PFSK-1 (cell line): ENCODE measurements at regions not wholly inside any gene's neighbourhood (a gene's known extent, or its start where the extent isn't known, plus 50 kb on each side); places are given as distances from the start of the nearest gene placed in this dataset.

Source experiments
- FOXP2 ChIP-seq: optimal IDR thresholded peaks from 2 replicates; pipeline ENCODE3; 2011; ENCODE audit warnings: borderline replicate concordance, control low read depth, inconsistent platforms; ENCODE audit not compliant: insufficient read depth; ENCODE audit errors: extremely low read length, extremely low read depth
- POLR2AphosphoS5 ChIP-seq: IDR thresholded peaks from 2 replicates; pipeline ENCODE4 v1.6.1; 2012; ENCODE audit warnings: low read depth, mild to moderate bottlenecking, control low read depth, low read length, moderate library complexity
- SIN3A ChIP-seq: IDR thresholded peaks from 2 replicates; pipeline ENCODE4 v1.6.1; 2012; ENCODE audit warnings: mild to moderate bottlenecking, low read length, moderate library complexity, borderline replicate concordance; ENCODE audit not compliant: insufficient read depth
- TAF1 ChIP-seq: IDR thresholded peaks from 2 replicates; pipeline ENCODE4 v1.6.1; 2012; ENCODE audit warnings: low read length, control low read depth, borderline replicate concordance; ENCODE audit not compliant: insufficient read depth
- TF ChIP-seq, protein P1 (sequence below), 2 experiments: IDR thresholded peaks; 2 replicates each; pipeline versions ENCODE4 v1.6.1 to v1.8.0; 2011 to 2012; ENCODE audit warnings: low read depth in 2 of 2, low read length in 2 of 2, control low read depth in 1 of 2, inconsistent platforms in 1 of 2, mild to moderate bottlenecking in 1 of 2, moderate library complexity in 1 of 2; ENCODE audit not compliant: insufficient read depth in 1 of 2

DNA sequence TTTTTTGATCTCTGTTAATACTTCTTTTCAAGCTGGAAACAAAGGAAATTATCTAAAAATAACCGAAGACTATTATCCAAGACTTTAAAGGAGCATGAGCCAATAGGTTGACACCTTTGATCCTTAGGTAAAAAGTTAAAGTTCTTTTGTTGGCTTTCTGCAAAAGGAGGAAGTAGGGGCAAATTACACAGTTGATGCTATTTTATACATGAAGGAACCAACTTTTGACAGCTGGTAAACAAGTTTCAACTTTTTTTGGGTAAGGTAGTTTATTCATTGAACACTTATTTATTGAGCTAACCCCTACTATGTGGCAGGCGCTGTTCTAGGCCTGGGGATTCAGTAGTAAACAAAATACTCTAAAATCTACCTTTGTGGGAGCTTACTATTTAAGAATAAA is 66.6 kb upstream of the ZEB2 start:
- TF ChIP-seq POLR2AphosphoS5 (no peak), TAF1 (no peak), FOXP2 (no peak), SIN3A (no peak)
- TF ChIP-seq, protein P1, sequence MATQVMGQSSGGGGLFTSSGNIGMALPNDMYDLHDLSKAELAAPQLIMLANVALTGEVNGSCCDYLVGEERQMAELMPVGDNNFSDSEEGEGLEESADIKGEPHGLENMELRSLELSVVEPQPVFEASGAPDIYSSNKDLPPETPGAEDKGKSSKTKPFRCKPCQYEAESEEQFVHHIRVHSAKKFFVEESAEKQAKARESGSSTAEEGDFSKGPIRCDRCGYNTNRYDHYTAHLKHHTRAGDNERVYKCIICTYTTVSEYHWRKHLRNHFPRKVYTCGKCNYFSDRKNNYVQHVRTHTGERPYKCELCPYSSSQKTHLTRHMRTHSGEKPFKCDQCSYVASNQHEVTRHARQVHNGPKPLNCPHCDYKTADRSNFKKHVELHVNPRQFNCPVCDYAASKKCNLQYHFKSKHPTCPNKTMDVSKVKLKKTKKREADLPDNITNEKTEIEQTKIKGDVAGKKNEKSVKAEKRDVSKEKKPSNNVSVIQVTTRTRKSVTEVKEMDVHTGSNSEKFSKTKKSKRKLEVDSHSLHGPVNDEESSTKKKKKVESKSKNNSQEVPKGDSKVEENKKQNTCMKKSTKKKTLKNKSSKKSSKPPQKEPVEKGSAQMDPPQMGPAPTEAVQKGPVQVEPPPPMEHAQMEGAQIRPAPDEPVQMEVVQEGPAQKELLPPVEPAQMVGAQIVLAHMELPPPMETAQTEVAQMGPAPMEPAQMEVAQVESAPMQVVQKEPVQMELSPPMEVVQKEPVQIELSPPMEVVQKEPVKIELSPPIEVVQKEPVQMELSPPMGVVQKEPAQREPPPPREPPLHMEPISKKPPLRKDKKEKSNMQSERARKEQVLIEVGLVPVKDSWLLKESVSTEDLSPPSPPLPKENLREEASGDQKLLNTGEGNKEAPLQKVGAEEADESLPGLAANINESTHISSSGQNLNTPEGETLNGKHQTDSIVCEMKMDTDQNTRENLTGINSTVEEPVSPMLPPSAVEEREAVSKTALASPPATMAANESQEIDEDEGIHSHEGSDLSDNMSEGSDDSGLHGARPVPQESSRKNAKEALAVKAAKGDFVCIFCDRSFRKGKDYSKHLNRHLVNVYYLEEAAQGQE (IDR thresholded peaks at IDR 0.05; ENCODE audit: insufficient read depth in 1 of 2, low read depth in 2 of 2, low read length in 2 of 2): no peak

DNA sequence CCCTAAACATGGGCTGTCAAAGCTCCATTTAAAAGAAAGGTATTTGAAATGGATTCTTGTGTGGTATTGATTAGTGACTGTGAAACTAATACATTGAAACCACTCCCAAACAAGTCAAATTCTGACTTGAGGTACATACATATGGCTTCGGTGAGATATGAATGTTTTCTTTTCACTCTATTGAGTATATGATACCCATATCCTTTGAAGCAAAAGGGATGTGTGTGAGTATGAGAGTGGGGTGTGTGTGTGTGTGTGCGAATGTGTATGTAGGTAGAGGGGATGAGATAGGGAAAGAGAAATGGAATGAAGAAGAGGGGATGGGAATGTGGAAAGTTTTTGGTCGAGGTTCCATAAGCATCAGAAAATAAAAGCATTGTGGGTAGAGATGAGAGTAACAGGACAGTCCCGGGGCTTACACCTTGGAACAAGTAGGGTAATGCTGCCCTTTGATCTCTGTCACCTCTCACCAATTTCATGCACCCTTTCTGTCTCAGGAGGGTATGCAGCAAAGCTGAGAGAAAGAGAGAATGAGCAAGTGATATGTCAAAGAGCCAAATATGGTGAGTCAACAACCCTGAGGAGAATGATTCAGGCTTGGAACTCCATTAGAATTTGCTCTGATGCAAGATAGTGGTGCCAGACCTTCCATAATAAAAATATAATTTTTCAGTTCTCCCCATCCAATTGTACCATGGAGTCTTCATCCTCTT is 64.0 kb upstream of the ZEB2 start:
- TF ChIP-seq POLR2AphosphoS5 (no peak), FOXP2 (no peak), TAF1 (no peak), SIN3A (no peak)
- TF ChIP-seq, protein P1 (IDR thresholded peaks at IDR 0.05; ENCODE audit: insufficient read depth in 1 of 2, low read depth in 2 of 2, low read length in 2 of 2): no peak

DNA sequence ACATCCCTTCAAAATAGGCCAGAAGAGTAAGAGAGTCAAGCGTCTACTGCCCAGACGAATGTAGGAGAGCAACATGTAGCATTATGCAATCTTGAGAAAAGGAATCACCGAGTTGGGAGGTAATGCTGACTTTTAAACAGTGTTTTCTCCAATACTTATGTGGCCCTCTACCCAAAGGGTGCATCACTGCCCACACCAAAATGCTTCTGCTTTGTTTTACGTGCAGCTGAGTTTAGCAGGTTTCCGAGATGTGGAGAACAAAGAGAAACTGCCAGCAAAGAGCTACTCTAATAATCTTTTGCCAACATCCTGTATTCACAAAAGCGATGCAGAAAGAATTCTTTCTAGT is 63.4 kb upstream of the ZEB2 start:
- no peak for TF ChIP-seq TAF1
- TF ChIP-seq, protein P1 (IDR thresholded peaks at IDR 0.05; ENCODE audit: insufficient read depth in 1 of 2, low read depth in 2 of 2, low read length in 2 of 2): no peak
- TF ChIP-seq FOXP2: no peak
- TF ChIP-seq SIN3A: no peak
- no peak for TF ChIP-seq POLR2AphosphoS5

DNA sequence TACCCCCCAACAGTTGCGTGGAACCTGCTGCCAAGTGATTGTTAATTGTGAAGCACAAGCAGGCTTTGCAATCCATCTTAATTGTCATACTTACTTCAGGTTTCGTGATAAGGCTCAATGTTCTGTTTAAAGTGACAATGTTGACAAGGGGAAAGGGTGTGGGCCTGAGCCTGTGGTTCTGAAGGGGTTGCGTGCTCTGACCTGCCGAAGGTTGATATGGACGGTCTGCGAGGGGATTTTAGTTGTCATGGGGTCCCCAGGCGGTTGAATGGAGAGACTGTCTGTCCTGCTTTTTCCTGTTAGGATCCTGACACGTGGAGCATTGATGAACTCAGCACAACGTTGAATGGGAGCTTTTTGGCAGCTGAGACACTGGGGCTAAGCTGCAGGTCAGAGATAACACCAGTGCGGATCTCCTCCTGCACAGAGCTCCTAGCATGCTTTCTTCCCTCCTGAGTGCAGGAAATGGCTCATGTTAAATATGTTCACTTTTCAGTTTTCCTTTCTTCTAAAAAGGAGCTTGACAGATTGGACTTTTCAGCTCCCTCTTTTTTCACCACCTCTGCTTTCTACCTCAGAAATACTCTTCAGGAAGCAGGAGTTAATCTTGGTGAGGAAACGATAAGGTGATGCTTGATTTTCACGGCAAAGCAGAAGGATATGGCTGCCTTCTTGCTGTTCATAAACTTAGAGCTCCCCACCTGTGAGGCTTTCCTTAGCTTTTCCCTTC is 62.9 kb upstream of the ZEB2 start:
- TF ChIP-seq FOXP2 (no peak), POLR2AphosphoS5 (no peak), SIN3A (no peak), TAF1 (no peak)
- TF ChIP-seq, protein P1 (IDR thresholded peaks at IDR 0.05; ENCODE audit: insufficient read depth in 1 of 2, low read depth in 2 of 2, low read length in 2 of 2): no peak
